HG02884 (cell line): ENCODE measurements at regions not wholly inside any gene's neighbourhood (a gene's known extent, or its start where the extent isn't known, plus 50 kb on each side); places are given as distances from the start of the nearest gene placed in this dataset.
"Not testable (repeated sequence)": the region's sequence is repeated elsewhere in the genome, so short reads cannot be mapped to it uniquely, and the experiment has no call there.

Experiments
- ATAC-seq: cut with Tn5 transposase; IDR thresholded peaks from one replicate; pipeline ENCODE4 v1.9.1; 2021; ENCODE audit warnings: mild to moderate bottlenecking, moderate library complexity; ENCODE audit not compliant: unreplicated experiment

DNA sequence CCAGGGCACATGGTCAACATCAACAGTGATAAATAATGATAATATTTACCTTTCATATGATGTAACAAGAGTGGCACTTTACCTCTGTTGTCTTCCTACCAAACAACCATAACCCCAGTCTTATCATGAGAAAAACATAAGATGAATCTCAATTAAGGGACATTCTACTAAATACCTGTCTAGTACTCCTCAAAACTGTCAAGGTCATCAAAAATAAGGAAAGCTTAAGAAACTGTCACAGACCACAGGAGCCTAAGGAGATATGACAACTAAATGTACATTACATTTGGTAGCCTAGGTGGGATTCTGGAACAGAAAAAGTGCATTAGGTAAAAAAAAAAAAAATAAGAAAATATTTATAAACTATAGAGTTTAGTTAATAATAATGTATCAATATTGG lies 118.1 kb downstream of the CCDC34 start:
- no peak for ATAC-seq

DNA sequence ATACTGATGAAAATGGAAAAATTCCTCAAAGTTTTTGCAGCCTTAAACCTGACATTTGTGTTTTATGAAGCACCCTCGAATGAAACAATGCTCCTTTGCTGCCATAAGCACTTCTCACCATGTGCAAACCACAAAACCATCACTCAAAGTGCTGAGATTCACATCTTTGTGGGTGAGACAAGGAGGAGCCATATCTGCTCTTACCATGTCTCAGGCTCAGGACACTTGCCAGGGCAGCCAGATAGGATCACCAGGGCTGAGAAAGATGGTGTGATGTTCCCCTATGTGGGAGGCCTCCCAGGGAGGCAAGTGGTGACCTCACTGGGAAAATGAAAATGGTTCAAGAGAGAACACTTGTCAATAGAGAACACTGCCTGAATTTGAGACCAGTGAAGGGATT lies 120.4 kb downstream of the CCDC34 start:
- ATAC-seq = no peak

DNA sequence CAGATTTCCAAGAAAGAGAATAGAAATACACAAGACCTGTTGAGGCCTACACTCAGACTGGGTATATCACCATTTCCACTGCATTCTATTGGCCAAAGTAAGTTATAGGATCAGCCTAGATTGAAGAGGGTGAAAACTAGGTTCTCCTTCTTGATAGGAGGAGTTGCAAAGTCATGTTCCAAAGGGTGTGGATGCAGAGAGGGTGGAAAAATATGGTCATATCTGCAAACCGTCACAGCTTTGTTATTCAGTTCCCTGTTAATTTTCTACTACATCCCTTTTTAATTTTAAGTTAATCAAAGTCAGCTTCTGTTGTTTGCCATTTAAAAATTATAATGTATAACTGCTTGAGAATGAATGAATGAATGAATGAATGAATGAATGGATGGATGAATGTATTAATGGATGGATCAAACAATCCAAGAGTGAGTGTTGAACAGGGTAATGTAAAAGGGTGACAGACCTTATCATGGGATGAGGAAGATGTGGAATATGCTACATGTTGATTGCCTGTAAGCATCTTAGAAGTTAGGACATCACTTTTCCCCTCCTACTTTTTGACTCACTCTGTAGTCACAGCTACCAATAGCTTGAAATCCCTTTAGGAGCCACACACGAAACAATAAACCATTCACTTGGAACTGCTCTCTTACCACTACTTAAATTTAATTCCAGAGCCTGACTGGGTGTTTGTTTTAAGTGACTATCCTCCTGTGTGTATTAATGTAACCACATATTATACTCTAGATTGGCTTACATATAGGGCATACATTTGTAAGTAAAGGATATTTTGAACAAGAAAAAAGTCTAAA lies 121.5 kb downstream of the CCDC34 start:
- ATAC-seq = no peak

DNA sequence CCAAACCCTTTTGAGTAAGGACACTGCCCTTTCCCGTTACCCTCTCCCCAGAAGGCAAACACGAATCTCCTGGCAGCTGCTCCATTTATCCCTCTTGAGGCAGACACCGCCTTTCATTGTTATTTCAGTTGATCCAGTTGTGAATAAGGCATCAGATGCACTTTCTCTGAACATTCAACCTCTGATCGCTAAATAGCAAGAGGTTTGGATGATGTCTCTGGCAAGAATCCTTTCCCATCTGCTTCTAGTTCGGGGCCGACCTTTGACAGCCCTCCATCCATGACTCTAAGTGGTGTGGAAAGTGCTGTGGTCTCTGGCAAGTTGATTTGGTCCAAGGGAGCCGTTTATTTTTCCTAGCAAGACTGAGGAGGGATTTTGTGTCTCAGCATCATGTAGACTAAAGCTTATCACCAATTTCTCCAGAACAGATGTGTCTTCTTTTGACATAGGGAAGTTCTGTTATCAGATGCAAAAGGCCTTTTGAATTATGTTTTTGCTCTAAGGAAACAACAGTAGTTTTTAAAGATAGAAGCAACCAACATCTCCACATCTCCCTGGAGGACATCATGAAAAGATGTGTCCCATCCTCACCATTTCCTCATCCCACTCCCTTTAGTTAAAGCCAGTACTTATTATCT lies 123.6 kb downstream of the CCDC34 start:
- no peak for ATAC-seq

DNA sequence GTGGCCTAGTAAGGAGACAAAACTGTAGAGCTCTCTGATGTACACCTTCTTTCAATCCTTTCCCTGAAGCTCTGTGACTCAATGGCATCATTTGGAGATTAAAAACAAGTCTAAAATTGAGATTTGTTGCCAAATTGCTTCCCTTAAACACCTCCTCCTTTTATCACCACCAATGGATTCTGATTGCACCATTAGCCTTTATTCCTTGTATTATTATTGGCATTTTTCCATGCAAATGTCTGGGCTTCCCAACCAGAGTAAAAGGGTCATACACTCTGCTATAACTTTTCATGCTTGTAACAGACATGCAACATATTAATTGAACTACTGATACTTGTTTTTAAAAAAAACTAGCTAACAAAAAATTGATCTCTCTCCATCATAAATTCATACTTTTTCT lies 124.2 kb downstream of the CCDC34 start:
- no peak for ATAC-seq

DNA sequence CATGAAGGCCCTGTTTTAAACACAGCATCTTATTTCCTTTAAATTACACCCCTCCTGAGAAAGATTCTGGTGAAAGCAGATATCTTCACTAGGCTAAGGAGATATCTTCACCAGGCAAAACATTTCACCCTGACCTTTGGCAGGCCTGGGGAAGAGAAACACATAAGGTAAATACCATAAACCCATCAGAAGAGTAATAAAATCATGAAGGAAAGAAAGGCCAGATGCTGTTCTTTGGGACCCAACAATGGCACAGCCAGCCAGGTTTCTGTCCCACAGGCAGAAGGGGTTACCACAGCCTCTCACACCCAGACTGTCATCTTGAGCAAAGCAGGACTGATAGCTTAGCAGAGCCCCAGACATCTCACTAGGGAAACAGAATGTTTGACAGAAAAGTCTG lies 125.4 kb downstream of the CCDC34 start:
- ATAC-seq = no peak

DNA sequence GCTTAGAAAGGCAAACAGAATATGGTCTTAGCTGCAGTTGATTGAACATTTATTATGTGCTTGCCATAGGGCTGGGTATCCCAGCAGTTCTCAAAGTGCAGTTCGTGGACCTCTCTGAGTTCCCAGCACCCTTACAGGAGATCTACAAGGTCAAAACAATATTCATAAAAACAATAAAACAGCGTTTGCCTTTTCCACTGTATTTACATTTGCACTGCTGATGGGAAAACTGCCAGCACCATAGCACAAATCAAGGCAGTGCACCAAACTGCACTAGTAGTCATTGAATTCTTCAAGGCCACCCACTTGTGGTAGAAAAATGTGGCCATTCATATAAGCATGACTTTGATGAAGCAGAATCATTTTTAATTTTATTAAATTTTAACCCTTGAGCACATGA lies 128.1 kb downstream of the CCDC34 start:
- ATAC-seq = no peak

DNA sequence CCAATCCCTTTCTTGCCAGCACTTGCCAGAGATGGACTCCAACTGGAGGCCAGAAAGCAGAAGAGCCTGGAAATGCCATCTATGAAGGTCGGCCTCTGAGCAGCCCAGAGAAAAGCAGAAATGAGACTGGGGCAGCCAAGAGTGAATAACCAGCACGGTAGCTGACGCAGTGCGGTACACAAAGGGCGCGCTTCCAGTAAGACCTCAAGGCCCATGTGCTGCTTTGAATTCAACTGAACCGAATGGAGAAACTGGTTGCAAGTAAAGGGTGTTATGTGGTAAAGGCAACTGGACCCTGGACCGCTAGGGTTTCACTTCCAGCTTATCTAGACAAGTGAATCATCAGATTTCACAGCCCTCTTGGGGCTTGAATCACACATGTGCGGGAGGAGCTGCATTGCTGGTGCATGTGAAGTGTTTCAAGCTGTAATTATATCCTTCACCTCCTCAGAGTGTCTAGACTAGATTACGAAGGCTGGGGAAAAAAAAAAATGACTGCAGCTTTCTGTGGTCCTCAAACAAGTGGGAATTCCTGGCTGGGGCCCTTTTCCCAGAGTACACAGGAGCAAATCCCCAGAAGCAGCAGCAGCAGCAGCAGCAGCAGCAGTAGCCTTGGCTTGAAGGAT lies 128.9 kb downstream of the CCDC34 start:
- ATAC-seq = peak; percentile 94

DNA sequence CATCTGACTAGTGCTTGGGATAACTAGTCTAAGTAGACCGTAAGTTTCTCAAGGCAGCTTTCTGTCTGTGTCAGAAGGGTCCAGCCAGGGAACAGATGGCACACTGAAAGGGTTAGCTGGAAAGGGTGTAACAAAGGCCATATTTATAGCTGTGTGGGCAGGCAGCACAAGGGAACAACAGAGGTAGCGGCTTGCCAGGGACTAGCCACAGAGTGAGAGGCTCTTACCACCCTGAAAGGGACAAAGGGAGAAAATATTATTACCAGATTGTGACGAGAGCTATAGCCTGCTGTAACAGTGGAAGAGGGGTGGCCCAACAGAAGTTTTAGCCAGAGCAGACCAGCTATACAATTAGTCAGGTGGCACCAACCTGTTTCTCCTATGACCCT lies 129.4 kb downstream of the CCDC34 start:
- ATAC-seq = peak; percentile 2

DNA sequence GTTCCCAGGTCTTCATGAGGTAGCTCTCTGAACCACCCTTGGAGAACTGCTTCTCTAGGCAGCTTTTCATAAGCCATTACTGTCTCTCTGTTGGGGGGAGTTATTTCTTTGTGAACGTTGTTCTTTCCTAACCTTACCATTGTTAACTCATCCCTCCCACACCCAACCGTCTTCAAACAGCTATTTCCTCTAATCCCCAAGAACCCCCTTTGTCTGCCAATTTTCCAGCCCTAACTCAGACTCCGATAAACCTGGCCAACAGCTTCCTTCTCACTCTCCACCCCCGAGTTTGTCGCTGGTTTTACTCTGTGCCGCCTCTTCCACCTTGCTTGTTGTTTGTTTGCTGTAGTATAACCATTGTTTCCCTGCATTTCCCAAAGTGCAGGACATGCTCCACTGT lies 131.5 kb downstream of the CCDC34 start:
- ATAC-seq = no peak

DNA sequence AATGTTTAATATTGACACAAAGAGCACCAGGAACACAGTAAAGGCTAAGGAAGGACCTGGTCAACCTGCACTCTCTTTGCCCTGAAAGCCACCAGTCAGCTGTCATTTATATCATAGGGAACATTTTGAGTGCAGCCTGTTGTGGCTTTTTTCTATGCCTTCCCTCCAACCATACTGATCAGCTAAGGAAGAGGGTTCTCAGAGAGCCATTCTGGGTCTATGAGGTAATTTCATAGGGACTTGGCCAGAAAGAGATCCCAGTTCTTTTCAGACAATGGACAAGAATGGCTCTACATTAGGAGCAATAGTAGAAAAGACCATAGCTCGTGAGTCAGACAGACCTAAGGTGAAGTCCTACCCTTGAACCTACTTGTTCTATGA lies 132.8 kb downstream of the CCDC34 start:
- ATAC-seq = no peak

DNA sequence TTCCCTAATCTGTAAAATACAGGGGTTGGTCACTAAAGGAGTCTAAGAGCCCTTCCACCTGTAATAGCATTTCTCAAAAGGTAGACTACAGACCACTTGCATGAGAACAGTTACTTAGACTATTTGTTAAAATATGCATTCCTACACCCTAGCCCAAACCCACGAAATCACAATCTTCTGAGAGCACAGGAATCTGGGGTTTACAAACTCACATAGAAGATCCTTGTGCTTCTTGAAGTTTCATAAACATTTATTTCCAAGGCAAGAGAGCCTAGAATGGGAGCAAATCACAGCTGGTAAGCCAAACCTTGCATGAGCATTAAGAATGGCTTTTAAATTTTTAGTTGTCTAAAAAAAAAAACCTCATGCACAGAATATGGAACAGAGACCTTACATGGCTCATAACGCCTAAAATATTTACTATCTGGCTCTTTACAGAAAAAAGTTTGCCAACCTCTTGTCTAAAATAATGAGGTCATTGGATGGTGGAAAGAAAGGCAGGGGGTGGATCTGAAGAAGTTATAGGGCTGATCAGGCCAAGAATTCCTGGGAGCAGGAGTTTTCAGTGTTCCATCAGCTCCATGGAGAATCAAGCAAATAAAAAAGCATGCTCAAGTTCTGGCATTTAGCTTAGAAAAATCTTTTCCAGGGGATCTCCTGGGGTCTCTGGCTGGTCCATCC lies 133.4 kb downstream of the CCDC34 start:
- ATAC-seq = no peak

DNA sequence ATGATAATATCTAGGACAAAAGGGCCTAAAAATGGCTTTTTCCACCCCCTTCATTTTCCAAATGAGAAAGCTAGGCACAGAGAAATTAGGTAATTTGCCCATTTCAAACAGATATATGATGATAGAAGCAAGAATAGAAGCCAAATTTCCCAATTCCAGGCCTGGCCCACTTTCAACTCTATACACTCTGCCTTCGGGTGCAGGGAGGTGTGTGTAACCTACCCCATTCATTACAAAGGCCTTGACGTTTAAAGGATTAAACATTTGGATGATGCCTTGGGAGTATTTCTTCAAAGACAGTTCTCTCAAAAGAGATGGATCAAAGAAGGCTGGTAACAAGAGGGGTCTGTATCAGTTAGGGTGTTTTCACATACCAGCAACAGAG lies 134.1 kb downstream of the CCDC34 start:
- ATAC-seq = no peak

DNA sequence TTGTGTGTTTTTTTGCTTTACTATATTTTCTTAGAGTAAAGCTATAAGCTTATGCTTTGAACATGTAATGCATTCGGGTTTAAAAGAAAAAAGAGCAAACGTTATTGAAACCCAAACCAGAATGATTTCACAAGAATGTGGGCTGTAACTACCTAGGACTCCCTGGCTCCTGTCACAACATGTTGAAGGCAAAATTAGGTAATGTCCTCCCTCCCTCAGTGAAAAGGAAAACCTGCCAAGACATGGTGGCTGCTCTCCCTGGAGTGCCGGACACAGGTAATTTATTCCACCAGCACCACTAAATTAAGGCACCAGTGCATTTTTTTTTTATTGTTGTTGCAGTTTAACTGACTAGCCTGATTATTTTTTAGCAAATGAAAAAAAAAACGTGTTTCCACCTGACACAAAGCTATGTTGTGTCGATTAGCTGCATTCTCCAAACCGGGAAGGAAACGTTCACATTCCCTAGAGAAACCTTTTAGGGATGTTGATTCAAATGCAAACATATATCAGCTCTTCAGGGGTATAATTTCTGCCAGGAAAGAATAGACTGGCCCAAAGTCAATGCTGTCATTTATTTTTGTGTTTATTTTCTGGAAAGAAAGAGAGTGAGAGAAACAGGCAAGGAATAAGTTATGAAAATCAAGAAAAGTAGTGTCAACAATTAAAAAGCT lies 134.6 kb downstream of the CCDC34 start:
- ATAC-seq = no peak

DNA sequence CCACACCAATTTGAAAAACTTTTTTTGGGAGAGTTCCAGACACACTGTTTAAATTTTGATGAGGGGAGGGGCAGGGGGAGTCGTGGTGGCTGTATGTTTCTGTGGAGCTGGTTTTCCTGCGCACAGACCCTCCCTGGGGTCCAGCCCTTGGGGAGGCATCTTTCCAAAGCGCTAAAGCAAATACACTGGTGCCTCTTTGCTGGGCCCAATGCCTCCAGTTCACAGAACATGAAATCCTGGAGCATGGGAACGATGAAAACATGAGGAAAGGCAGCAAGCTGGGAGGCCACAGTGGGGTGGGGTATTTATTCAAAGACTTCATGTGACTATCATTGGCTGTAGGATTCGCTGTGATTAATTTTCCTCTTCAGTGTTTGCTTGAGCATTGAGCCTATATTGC lies 135.3 kb downstream of the CCDC34 start:
- ATAC-seq = no peak

DNA sequence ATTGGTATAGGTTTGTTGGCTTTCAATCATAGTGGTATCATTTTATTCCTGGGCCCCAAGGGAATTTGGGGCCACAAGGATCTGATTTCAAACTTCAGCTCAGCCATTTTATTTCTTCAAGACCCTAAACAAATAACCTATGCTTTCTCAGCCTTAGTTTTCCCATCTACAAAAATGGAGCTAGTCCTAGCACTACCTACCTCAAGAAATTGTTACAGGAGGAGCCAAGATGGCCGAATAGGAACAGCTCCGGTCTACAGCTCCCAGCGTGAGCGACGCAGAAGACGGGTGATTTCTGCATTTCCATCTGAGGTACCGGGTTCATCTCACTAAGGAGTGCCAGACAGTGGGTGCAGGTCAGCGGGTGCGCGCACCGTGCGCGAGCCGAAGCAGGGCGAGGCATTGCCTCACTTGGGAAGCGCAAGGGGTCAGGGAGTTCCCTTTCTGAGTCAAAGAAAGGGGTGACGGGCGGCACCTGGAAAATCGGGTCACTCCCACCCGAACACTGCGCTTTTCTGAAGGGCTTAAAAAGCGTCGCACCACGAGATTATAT lies 143.5 kb downstream of the CCDC34 start:
- not testable (repeated sequence) for ATAC-seq

DNA sequence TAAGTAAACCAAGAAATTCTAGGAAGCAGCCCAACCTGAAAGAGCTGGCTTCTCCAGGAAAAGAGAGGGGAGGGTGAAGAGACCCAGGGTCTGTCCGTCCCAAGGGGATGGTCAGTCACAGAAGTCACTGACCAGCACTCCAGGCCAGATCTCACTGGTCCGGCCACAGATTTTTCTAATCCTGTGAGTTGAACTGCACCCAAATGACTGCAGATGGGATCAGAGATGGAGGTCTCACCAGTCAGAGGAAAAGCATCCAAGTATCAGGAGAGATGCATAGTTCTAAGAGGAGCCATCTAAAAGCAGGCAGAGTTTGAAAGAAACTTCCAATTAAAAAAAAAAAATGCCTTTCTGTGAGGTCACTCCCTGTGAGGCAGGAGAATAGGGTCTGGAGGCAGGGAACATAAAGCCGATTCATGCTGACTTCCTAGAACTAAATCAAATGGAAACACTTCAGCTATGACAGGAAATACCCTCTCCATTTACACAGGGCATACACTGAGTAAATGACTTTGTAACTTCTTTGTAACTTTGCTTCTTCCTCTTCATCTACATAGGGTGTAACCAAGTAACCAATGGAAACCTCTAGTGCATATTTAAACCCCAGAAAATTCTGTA lies 144.5 kb downstream of the CCDC34 start:
- ATAC-seq = no peak

DNA sequence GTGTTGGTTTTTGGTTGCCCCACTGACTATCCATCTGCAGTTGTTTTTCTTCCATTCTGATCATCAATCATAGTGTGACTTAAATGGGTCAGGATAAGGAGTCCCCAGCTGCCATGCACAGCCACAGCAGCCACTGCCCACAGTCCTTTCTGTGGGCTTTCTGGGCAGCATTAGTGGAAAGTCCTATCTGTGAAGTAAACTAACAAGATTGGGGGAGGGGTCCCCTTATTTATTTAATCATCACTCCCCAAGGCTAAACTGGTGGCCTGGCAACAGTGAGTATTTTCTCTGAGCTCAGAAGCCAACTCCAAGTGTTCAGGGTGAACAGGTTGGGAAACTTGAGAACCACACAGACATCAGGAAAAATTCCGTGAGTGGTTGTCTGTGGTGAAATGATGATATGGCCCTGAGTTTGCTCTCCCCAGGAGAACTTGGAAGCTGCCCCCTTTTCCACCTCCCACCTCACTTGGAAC lies 145.0 kb downstream of the CCDC34 start:
- no peak for ATAC-seq

DNA sequence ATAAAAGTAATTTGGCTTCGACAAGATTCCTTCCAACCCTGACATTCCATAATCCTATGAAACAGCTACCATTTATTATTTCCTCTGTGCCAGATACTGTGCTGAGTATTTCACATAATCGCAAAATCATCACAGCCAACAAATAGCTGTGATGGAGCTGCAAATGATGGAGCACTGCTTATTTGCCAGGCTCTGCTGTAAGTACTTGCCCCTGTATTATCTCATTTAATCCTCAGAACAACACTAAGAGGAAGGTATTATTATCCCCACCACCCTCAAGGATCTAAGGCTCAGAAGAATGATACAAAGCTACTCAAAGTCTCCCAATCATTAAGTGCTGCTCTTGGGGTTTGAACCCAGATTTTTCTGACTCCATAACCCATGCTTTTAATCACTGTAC lies 145.5 kb downstream of the CCDC34 start:
- no peak for ATAC-seq
